NCI-H1092 treated with DMSO at 0.1 percent for 48 hours (cell line): ENCODE measurements at regions not wholly inside any gene's neighbourhood (a gene's known extent, or its start where the extent isn't known, plus 50 kb on each side); places are given as distances from the start of the nearest gene placed in this dataset.

ENCODE experiments used
- DNase-seq: peaks from one replicate; lab custom pipeline; 2025; lab: John Stamatoyannopoulos, UW

DNA sequence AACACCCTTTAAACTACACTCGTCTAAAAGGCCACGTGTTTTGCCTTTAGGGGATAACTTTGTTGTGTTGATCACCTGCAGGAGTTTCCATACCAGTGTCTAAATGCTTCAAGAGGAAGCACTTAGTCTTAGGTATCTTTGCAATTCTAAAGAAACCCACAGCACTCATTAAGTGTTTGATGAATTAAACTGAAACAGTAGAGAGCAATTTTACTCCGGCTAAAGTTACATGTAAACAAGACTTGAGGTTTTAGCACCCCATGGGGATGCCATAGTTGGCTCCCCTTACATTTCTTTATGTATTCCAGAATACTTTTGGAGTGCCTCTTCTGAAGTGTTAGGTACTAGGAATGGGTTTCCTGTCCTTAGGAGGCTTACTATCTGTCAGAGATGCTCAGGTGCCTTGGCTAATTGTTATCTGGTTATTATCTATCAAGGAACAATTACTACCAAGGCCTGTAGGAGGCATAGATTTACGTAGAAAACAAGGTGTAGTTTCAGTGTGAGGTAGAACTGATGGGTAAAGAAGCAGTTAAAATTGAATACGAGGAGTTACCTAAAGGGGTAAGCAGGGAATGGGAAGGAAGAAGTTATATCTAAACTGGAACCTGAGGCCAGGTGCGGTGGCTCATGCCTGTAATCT, 176.8 kb upstream of the SAMSN1 start:
- DNase-seq: no peak

DNA sequence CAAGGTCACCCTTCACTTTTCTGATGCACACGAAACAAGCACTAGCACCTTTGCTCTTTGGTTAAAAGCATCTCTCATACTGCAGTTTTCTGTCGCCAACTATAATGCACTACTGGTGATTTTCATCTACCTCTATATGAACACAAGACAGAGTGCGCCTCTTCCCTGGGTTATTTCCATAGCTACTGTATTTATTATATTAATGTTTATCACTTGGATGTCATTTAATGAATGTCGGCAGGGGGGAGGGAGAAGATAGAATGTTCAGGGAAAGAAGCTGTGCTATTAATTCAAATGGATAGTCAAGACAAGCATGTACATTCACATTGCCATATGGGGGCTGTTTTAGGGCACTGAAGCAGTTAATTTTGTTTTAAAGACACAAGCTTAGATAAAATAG, 174.1 kb upstream of the SAMSN1 start:
- no peak for DNase-seq

DNA sequence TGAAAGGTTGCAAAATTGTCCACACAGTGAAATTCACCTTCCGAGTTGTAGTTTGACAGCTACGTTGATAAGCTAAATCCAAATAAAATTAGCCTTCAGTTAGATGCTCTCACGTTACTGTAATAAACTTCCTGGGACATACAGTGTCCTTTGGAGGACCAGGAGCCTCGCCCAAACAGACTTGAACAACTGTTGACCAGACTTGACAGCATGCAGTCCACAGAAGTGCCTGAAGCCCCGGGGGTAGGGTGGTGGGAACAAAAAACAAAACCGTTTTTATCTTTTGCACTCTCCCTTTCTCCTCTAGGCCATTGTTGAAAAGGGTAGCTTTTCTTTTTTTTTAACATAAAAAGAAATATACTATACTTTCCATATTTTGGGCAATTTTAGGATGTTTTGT, 172.8 kb upstream of the SAMSN1 start:
- no peak for DNase-seq

DNA sequence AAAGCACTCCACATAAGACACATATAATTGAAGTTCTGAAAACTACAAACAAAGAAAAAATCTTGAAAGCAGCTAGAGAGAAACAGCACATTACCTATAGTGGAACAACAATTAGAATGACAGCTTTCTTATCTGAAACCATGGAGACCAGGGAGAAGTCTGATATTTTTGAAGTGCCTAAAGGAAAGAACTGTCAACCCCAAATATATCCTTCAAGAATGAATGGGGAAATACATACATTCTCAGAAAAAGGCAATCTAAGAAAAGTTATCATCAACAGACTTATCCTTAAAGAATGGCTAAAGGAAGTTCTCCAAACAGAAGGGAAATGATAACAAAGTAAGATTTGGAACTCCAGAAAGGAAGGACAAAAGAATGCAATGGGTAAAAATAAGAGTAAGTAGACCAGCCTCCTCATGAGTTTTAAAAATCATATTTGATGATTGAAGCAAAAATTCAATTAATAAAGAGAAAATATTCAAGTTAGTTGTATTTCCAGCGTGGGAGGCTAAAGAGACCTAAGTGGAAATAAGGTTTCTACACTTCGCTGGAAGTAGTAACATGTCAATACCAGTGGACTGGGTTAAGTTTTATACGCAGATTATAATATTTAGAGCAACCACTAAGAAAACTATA, 170.8 kb upstream of the SAMSN1 start:
- DNase-seq: no peak

DNA sequence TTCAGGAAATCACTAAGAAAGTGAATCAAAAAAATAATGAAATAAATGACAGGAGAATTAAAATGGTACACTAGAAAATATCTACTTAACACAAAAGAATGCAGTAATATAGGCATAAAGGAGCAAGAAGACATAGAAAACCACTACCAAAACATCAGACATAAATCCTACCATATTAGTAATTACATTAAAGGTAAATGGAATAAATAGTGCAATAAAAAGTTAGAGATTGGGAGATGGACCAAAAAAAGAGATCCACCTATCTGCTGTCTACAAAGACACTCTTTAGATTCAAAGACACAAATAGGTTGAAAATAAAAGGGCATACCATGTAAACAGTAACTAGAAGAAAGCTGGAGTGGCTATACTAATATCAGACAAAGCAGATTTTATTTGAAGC, 167.0 kb upstream of the SAMSN1 start:
- no peak for DNase-seq

DNA sequence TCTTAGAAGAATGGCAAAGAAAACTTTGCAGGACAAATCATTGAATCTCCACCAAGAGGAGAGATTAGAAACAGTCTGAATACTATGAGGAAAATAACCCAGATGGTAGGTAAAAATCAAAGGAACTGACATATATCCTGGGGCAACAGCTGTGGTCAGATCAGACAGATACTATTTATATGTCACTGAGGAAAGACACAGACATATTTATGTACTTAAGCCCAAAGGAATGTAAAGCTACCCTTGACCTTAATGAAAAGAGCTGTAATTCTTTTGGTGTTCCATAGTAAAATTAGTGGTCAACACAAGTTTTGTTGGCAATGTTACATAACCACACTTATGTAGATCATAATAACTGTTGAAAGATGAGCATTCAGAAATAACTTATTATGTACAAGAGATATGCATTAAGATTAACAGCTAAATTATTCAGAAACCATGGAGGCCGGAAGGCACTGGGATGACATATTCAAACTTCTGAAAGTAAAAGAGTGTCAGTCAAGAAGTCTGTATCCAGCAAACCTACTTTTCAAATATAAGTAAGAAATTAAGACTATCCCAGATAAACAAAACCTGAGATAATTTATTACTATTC, 166.1 kb upstream of the SAMSN1 start:
- no peak for DNase-seq

DNA sequence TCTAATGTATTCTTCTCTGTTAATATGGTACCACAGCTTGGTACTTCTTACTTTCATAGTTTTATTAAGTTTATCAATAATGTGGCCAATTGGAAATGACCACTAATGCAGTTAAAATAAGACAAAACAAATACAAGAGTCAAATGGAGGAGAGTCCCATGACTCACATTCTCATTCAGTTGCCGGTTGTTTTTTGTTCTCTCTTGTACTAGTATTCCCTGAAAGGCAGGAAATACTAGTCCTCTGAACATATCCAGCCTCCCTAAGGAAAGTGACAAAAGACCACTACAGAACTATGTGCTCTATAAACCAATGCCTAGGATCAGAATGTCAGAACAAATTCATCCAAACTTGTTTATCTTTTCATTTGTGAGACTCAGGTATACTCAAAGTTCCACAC, 165.2 kb upstream of the SAMSN1 start:
- no peak for DNase-seq

DNA sequence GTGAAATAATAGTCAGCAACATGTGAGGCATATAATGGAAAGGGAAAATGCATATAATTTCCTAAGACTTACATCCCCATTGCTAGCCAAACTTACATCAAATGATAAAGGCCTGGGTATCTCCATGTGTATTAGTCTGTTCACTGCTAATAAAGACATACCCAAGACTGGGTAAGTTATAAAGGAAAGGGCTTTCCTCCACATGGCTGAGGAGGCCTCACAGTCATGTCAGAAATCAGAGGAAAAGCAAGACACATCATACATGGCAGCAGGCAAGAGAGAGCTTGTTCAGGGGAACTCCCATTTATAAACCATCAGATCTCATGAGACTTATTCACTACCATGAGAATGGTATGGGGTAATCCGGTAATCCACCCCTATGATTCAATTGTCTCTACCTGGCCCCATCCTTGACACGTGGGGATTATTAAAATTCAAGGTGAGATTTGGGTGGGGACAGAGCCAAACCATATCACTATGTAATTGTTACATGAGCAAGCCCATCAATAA, 161.5 kb upstream of the SAMSN1 start:
- no peak for DNase-seq

DNA sequence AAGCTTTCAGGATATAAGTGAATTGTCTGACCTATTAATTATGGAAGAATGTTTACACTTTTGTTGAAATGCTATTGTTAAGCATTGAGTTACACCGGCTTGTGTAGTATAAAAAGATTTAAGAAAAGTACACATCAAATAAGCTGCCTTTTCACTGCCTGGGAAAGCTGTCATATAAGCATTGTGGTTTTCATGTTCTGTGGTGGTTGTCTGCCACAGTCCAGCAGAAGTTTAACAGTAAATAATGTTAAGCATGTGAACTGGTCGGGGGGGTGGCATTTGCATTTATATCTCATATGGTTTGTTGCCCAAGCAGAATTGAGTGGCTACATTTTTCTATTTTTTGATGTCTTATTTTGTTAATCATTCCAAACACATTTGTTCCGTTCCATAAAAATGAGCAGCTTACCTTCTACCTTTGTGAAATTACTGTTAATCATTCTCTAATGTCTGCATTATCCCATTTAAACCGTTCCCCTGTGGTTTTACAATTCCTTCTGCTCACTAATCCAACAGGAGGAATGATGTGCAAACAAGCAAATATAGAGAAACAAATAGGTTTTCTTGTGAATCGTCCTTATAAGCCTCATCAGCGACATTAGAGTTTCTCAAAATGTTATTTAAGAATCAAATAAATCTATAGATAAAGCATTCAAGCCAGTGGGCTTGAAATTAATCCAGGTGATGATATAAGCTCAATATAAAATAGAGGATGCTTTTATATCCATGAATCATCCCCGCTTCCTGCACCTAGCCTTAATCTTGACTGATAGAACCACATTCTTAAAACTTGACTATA, 160.8 kb upstream of the SAMSN1 start:
- no peak for DNase-seq

DNA sequence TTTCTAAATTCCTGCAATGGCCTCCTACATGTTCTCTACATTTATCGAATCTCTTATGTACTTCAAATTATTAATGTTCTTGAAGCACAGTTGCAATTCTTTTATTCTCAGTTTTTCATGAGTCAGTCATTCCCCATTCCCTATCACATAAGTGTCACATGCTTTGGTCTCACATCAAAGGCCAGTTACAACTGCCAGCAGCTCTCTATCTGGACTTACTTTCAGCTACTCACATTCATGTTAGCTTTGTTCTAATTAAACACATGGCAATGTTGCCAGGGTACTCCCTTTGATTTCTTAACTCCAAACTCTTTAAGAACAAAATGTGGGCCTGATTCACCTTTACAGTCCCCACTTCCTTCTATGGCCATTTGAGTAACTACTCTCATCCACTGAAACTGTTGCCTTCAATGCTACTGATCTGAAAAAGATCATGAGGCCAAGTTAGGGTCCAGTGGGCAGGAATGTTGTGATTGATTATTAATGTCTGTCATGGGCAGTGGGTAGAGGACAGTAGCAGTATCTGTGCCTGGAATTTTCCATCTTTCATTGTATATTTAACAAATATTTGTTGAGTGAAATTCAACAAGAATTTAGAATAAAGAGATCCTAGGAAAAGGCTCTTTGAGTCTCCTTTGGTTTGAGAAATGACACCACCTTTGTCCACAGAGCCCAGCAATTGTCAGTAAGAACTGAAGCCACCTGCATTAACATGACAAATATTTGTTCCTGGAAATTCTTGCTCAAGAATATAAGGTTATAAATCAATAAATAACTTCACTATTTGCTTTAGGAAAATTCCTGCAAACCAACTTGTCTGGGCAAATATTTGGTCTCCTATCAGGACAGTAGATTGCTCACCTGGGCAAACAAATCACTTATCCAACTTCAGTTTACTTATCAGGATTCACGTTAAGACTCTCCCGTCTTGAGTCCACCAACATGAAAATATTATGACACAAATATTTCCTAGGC, 153.6 kb upstream of the SAMSN1 start:
- no peak for DNase-seq

DNA sequence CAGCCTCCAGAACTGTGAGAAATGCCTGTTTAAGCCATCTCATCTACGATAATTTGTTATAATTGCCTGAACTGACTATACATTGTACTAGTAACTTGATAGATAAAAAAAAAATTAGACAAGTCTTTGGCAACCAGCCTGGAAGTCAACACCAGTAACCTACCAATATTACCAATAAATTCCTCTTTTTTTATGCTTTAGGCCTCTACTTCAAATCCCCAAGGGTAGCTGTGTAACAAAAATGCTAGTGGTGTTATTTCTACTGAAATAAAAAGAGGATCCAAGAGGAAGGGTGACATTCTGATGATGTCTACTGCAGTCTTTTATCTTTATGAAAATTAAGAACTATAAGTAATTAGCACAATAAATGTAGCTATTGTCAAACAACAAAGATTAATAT, 151.7 kb upstream of the SAMSN1 start:
- DNase-seq: no peak

DNA sequence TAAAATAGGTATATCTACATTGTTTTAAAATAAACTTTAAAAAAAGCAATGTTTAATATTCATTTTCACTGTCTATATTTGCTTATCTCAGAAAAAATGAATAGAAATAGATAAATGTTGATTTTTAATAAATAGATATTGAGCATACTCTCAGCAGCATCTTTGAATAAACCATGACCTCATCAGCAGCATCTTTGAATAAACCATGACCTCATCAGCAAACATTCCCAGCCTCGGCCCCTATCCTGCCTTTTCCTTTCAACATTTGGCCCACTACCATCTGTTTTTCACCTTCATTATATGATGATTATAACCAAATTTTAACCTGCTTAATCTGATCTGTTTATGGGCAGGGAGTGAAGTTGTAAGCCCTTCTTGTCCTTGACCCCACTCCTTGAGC, 148.7 kb upstream of the SAMSN1 start:
- no peak for DNase-seq

DNA sequence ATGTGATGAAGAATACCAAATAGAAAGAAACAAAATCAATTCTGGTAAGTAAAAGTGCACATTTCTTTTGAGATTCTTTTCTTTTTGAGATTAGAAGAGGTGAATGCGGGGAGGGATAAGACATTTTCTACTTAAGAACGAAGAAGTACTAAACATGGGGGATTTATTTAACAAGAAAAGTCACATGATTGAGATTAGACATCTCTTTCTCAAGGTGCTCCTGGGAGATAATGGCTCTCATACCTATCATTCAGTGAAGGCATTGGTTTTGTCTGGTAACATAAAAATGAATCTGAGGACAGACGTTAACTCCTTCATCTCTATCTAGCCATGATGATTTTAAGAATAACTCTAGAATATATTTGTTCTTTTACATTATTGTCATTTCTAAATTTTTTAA, 147.9 kb upstream of the SAMSN1 start:
- DNase-seq: no peak

DNA sequence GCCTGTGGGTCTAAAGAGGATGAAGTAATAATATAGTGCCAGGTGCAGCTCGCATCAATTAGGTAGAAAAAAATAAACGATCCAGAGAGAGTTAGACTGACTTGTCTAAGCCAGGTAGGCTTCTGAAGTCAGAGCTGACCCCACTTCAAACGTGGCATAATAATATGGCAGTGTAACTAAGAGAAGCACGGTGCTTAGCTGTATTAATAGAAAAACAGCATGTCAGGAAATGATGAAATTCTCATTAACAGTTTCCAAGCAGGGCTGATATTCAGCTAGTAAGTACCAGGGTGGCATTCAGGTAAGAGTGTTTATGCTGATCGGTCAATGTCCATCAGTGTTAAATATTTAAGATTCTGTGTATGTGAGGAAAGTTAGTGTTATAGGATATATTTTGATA, 145.8 kb upstream of the SAMSN1 start:
- no peak for DNase-seq

DNA sequence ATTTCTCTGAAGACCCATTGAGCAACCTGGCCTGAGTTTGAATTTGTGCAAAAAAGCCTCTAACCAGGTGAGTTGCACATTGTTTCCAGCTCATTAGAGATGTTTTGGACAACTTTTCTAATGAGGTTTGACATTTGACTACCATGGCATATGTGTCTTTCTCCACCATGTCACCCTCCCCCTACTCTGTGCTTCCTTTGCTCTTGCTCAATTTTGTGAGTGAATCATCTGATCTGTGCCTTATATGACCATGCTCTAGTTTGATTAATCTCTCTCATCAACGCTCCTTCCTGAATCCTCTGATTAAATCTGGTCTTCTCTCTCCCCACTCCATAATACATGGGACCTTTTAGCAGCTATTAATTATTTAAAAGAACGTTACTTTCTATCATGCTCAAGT, 144.8 kb upstream of the SAMSN1 start:
- DNase-seq: no peak

DNA sequence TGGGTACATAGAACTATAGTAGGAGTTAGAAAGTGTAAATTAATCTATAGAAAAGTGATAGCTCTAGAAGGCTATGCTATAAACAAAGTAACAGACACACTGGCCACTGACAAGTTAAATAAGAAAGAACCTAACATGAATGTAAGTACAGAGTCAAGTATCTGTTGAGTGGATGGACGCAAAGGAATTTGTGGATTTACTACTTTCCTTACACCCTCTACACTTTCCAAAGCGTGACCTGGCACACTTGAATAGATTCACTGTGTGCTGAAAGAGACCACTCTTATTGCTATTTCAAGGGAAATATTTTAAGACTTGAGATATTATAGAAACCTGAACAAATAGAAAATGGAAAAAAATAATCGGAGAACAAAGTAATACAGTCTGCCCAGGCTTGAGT, 142.8 kb upstream of the SAMSN1 start:
- DNase-seq: no peak

DNA sequence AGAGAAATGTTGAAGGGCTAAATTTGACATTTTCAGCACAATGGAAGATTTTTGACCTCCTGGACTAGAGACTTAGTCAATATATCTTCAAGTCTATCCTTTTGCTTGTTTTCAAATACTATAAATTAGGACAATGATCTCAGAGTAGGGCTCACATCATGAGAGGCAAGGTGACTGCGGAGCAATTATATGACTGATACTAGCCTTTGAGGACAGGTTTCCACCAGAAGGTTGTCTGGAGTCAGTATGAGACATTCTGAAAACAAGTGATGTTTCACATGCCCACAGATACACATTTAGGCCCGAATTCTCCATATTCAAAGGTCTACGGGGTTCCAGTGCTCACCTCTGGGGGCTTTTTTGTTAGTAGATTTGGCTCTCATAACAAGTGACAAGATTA, 142.3 kb upstream of the SAMSN1 start:
- no peak for DNase-seq

DNA sequence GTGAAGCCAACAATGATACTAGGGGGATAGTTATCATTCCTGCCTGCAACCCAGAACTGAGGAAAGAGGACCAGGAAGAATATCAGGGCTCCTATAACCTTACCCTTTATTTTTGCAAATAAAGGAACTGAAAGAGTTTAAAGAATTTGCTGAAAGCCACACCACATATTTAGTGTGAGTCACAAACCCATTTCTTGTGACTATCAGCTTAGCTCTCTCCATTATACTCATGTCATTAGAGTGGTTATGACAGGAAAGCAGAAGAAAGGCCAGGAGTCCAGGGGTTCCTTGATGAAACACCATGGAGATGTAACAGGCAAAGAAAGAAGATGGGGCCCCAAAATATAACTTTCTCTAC, 141.1 kb upstream of the SAMSN1 start:
- no peak for DNase-seq

DNA sequence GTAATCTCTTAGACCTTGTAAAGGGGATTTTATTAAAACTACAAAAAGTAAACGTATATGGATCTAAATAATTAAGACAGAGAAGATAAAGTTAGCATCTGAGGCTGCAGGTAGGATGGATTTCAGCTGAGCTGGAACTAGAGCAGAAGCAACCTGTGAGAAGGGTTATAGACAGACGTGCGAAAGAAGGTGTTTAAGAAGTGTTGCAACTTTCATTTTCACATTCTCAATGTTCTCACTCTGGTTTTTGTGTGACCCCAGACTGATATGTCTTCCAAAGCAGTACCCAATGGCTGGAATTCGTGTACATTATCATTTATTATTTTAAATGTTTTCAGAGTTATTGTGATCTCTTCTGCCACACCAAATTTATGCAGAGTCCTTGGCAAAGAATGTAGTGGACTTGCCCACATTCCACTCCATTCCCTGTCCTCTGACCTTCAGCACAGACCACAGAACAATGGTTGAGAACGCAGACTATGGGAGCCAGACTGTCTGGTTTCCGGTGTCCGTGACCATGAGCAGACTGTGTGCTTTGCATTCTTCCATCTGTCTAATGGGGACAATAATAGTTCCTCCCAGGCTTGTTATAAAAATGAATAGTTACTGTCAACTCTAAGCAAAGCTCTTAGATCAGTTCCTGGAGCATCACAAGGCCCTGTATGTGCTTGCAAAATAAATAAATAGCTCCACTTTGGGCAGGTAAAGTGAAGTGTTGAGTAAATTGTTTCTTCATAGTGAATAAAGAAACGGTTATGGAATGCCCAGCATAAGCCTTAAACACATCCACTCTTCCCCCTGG, 140.6 kb upstream of the SAMSN1 start:
- no peak for DNase-seq

DNA sequence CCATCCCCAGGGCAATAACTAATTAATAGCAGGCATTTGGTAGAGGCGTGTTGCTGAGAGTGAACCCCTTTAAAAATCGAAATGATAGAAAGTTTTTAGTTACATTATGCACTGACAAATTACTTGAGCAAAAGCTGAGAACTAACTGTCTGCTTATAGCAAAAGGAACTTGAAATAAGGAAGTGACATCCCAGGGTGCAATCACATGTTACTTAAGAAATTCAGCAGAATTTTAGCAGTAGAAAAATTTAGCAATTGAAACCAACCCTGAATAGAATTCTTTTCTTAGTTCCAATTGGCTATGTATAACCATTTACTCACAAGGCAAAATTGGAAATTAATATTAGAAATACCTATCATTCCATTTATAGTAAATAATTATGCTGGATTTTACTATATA, 139.5 kb upstream of the SAMSN1 start:
- DNase-seq: no peak

DNA sequence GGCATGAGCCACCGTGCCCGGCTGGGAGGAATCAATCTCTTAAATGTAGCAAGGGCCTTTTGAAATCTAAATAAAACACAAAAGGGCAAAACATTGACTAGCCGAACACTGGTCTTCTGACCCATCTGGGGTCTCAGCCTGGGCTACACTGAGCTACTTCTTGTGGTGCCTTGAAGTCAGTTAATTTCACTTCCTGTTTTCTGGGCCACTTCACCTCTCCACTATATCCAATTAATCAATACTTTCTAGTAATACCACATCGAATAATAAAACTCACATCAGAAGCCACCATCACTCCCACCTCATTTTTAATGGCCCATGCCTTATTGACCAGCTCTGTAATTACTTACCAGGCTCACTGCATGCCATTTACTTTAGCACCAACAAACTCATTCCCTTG, 138.0 kb upstream of the SAMSN1 start:
- DNase-seq: no peak
